NCI-H2196 treated with DMSO at 0.1 percent for 48 hours (cell line): ENCODE measurements at regions not wholly inside any gene's neighbourhood (a gene's known extent, or its start where the extent isn't known, plus 50 kb on each side); places are given as distances from the start of the nearest gene placed in this dataset.

Experiments used
- DNase-seq: peaks from one replicate; lab custom pipeline; 2025; ENCODE audit not compliant: unreplicated experiment; lab: John Stamatoyannopoulos, UW

DNA sequence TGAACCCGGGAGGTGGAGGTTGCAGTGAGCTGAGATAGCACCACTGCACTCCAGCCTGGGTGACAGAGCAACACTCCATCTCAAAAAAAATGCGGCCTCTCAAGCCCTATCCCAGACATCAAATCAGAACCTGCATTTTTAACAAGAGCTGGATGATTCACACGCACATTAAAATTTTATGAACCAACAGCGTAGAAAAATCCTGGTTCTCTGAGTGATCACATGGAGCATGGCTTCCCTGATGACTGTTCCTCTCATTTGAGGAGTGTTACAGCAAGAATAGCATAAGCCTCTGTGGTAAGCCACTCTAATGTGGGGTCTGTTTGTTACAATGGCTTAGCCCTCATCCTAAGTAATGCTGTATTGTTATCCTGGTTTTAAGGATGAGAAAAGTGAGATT lies 163.6 kb downstream of the BRMS1L start:
- DNase-seq: no peak

GRCh38 chr14:35988972-35989690 lies 163.0 kb downstream of the BRMS1L start:
- DNase-seq: no peak

DNA sequence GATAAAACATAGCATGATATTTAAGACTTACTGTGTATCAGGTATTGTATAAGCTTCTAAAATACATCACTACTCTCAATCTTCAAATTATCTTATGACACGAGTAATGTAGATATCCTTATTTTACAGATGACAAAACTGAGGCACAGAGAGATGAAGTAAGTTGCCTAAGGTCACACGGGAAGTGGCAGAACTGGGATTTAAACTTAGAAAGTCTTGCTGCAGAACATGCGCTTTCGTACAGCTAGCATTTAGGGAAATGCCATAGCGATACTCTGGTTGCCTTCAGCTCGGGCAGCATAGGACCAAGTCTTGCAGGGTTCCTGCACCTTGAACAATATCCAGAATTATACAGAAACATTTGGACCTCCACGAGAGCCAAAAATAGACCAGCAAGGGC lies 162.4 kb downstream of the BRMS1L start:
- DNase-seq: no peak

- no peak for DNase-seq
Observed at GRCh38 chr14:35987731-35988130, 161.6 kb downstream of the BRMS1L start.

DNA sequence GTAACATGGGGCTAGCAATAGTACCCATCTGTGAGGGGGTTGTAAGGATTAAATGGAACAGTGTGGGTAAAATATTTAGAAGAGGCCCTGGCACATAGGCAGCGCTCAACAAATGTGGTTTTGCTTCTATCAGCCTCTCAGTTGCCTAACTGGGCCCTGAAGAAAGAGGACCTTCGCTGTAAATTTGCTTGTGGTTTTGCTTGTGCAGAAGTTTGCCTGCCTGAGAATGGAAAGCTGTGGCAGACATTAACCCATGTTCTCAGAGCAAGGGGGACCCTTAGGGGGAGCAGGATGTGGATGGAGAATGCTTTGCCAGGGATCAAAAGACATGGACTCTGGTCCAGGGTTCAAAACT lies 160.1 kb downstream of the BRMS1L start:
- no peak for DNase-seq

DNA sequence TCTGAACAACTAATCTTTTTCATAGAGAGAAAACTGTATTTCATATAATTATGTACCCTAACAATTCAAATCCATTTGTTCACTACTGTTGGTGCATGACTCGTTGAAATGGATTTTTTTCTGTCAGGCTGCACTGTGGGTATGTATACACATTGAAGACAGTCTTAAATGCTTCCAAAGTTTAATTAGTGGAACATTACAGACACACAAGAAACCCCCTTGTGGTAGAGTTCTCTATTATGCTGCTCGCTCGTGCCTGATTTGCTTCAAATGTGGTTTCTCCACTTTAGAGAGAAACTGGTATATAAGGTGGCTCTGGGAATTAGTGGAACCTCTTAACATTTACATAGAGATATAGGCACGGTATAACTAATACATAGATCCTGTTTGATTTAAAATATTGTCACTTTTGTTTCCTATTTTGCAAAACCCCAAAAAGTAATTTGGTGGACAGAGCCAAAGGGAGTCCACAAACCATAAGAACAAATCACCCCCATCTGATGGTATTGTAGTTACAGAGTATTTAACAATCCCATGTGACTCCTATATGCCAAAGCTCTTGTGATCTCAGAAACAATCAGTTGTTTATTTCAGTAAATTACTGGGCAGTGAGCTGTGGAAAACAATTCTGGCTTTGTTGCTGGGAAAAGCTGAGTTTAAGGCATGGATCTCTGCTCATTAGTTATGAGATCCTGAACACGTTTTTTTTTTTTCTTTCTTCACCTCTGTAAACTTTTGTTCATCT lies 159.5 kb downstream of the BRMS1L start:
- no peak for DNase-seq

DNA sequence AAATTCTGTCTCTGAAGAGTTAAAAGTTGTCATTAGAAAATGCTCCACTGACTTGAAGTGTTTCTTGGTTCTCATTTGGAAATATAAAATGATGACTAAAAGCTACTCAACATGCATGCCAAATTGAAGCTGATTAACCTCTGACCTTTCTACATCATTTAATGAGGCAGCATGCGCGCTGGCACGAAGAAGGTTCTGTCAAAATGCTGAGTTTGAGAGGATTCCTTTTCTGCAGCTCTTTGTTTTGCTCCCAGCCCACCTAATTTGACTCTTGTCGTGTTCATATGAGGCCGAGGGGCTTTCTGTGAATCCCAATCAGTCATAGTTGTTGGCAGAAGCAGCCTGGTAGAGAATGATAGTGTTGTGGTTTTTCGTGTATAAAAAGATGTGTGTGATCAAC lies 153.4 kb downstream of the BRMS1L start:
- DNase-seq: no peak

- no peak for DNase-seq
Observed at GRCh38 chr14:35978561-35978960, 152.4 kb downstream of the BRMS1L start.

- DNase-seq: no peak
Observed at GRCh38 chr14:35975814-35976213, 149.7 kb downstream of the BRMS1L start.

GRCh38 chr14:35973770-35974169 lies 147.6 kb downstream of the BRMS1L start:
- no peak for DNase-seq

DNA sequence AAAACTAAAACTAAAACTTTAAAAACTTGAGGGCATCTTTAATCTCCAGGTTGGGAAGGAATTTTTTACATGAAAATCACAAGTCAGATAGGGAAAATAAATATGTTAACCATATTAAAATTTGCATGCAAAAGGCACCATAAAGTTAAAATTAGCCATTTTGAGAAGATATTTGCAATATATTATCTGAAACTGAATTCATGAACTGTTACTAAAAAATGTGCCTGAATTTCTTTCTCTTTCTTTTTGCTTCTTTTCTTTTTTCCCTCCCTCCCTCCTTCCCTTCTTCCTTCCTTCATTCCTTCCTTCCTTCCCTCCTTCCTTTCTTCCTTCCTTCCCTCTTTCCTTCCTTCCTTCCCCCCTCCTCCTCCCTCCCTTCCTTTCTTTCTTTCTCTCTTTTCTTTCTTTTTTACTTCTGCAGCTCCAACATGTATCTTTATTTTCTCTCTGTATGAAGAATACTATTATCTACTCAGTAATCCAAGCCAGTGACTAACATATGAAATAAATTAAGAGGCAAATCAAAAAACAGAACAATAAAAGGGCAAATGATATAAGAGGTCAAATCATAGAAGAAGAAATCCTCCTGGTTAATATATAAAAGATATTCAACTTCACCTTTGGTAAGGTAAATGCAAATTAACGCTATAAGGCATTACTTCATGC lies 146.0 kb downstream of the BRMS1L start:
- no peak for DNase-seq

DNA sequence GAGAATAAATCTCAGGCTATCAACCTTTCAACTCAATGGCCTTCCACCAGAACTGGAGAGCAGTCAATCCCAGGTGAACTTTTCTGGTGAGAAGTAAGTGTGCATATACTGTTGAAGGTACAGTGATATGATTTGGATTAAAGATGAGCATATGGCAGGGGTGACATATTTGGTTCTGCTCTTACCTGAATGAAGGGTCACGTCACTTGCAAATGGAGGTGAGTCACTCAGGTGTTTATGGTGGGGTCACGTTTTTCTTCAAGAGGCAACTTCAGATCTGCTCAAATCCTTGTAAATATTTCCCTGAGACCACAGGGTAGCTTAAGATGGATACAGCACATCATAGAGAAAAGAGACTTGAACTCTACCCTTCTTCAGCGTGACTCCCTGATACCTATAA lies 143.2 kb downstream of the BRMS1L start:
- no peak for DNase-seq

DNA sequence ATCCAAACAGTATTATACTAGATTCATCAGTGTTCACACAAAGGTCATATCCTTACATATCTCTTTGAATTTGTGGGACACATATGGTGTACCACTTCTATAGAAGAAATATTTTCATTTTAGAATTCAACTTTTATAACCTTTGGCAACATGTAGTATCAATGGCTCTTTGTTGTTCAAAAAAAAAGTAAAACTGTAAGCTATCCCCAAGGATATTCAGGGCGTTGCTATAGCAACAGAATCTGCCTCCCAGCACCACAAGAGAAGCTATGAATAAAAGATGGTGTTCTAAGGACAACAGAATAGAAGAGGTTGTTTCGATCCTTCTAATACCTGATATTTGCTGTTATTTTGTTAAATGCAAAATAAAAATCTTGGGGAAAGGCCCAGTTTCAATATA lies 139.3 kb downstream of the BRMS1L start:
- no peak for DNase-seq

- DNase-seq: no peak
Observed at GRCh38 chr14:35964697-35965286, 138.7 kb downstream of the BRMS1L start.

GRCh38 chr14:35963209-35963608 lies 137.1 kb downstream of the BRMS1L start:
- no peak for DNase-seq

- no peak for DNase-seq
Observed at GRCh38 chr14:35961697-35962274, 135.6 kb downstream of the BRMS1L start.

- no peak for DNase-seq
Observed at GRCh38 chr14:35959835-35960234, 133.7 kb downstream of the BRMS1L start.

DNA sequence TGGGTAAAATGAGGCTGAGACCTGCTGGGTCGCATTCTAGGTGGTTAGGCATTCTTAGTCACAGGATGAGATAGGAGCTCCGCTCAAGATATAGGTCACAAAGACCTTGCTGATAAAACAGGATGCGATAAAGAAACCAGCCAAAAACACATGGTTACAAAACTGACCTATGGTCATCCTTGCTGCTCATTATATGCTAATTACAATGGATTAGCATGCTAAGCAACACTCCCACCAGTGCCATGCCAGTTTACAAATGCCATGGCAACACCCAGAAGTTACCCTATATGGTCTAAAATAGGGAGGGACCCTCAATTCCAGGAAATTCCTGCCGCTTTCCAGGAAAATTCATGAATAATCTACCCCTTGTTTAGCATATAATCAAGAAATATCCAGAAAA lies 132.4 kb downstream of the BRMS1L start:
- no peak for DNase-seq

DNA sequence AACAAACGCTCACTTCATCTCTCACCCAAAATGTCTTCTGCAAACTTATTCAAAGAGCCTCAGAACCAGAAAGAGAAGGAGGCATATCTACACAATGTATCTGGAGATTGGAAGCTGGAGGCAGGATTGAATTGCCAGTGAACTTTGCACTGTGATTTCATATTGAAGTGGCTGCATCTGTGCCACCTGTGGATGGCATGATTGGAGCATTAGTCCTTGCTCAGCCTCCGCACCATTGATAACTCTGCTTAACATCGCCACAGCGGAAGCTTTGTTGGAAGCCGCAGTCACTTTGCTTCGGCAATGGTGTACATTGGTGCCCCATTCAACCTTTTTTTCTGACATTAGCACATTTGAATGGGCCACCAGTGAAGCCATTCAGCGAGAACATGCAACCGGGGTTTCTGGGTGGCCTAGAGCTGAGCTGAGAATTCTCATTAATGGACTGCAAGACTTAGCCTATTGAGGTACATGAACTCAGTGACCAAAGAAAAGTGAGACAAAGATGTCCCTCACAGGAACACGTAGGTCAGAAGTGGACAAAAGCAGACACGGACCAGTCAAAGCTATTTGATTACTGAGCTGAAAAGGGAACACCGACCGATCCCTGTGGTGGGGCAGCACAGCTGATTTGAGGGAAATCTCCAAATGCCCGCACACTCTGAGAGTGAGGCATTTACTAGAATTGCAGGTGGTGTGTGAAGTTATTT lies 130.4 kb downstream of the BRMS1L start:
- DNase-seq: no peak

DNA sequence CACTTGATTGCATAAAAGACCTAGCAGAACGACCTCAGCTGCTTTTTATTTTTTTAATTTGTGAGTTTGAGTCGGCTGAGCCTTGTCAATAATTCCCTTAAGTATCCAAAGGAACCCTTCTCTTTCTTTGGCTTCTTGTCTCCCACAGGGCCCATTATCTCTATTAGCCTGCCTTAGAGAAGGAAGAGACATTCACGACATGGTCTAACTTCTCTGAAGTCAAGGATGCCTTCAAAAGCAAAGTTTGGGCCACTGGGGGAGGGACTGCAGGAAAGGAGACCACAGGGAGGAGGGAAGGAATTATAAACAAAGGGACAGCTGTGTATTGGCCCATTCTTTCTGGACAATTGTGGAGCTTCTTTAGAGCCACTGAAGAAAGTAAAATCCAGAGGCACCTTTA lies 126.4 kb downstream of the BRMS1L start:
- no peak for DNase-seq
